ENCODE measurements at regions not wholly inside any gene's neighbourhood (a gene's known extent, or its start where the extent isn't known, plus 50 kb on each side); places are given as distances from the start of the nearest gene placed in this dataset.

DNA sequence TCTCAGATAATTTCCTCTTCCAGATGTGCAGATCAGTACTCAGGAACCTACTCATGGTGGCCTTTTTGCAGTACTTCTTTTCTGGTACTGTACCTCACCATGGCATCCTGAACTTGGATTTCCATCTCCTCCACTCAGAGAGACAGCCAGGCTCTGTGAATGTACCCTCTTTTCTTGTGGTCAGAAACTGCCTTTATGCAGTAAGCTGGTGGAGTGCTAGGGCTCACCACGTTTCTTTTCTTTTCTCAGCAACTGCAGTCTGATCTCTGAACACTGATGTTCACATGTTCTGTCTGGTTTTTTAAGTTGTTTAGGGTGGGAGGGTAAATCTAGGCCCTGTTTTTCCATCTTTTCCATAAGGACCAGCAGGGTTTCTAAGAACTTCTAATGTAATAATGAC lies 99.8 kb upstream of the NRXN3 start:
- no peak for DNase-seq (ENCODE audit: low spot score)
- in situ Hi-C loops (cut with HindIII; ENCODE audit: low sequenced_read_pairs): no loop called here

DNA sequence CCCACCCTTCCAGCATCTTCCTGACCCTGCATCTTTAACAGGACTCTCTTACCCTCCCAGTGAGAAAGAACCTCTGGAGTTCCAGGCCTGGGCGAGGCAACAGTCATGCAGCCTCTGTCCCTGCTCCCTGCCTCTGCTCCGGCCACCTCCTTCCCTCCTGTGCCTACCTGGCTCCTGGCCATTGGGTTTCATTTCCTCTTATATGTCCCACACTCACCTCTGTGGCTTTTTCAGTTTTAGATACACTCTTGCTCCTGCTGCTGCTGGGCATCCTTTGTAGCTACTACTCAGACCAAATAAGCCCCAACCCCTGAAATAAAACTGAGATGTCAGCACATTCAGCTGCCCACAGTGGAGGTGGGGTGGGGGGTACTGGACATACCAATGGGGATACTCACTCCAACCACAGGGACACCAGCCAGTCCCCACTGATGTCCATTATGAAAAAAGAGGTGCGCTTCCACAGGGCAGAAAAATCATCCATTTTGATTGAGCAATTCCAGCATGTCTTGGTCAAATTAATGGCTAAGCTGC lies 99.1 kb upstream of the NRXN3 start:
- DNase-seq (ENCODE audit: low spot score): no peak
- in situ Hi-C loops (cut with HindIII; ENCODE audit: low sequenced_read_pairs): no loop called here

DNA sequence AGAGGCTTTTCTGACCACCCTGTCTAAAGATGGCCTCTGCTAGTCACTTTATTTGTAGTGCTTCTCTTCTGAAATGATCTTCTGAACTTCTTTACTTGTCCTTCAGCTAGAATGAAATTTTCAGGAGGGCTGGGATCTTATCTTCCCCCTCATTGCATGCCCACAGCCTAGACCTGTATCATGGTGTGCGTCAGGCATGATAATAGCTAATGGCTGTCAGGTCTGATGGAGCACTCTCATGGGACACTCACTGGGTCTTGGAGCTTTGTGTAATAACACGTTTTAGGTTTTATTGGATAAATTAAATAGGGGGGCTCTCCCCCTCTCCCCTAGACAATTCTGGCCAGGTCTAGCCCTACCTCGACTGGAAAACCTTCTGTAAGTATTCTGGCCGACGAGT lies 97.1 kb upstream of the NRXN3 start:
- in situ Hi-C loops (cut with HindIII; ENCODE audit: low sequenced_read_pairs): no loop called here
- DNase-seq (ENCODE audit: low spot score): no peak

DNA sequence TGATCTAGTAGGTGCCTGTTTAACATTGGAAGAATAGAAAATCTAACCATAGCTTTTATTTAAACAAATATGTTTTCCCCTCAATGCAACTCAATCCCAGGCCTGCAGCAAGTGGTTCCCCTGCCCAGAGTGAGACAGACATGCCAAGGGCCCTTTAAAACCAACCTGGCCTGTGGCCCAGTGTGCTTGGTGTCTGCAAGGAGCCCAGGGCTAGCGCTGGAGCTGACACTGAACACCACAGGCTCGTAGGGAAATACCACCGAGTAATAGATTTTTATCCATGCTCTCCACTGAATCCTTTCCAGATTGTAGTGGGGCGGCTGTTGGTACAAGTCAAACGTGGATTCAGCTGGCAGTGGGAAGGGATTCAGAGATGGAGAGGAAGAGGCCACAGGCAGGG lies 95.6 kb upstream of the NRXN3 start:
- in situ Hi-C loops (cut with HindIII; ENCODE audit: low sequenced_read_pairs): no loop called here
- DNase-seq (ENCODE audit: low spot score): peak; percentile 1

DNA sequence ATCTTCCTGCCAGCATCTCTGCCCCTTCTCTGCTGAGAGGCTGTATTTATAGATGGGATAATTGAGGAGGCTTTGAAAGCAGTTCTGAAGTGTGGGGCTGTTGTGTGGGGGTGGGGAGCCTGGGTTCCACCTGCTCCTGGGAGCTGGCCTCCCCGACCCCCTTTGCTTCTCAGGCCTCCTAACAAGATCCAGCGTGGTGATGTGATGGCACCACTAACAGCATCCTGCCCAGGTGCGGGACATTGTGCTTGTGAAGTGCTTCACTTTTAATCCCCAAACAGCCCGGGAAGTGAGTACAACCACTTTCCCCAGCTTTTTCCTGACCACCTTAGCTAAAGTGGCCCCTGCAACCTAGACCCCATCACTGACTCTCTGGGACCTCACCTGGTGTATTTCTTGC lies 95.1 kb upstream of the NRXN3 start:
- DNase-seq (ENCODE audit: low spot score): no peak
- in situ Hi-C loops (cut with HindIII; ENCODE audit: low sequenced_read_pairs): no loop called here

DNA sequence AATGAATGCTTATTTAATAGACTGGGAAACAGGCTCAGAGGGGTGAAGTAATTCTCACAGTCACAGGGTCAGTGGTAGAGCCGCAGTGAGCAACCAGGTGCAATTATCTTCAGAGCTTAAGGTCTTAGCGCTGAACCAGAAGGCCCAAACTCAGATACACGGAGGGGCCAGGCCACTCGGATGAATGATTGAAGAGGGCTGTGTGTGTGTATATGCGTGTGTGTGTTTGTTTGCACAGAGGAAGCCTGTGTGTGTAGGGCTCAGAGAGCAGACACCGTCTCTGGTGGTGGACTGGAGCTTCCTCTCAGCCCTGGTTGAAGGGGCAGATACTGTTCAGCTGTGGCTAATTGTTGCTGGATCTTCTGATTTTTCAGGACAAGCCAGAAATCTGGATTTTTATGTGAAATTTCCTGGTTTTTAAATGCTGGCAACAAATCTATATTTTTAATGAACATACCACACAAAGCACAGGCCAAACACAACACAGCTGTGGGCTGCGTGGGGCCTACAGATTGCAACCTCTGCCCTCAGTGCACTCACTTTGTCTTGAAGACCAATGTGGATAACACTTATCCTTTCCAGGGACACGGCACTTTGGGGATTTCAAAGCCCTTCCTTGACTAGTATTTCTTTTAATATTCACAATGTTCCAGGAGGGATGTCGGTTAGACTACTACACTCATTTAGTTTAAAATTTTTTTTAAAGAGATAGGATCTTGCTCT lies 94.5 kb upstream of the NRXN3 start:
- in situ Hi-C loops (cut with HindIII; ENCODE audit: low sequenced_read_pairs): no loop called here
- DNase-seq (ENCODE audit: low spot score): no peak

DNA sequence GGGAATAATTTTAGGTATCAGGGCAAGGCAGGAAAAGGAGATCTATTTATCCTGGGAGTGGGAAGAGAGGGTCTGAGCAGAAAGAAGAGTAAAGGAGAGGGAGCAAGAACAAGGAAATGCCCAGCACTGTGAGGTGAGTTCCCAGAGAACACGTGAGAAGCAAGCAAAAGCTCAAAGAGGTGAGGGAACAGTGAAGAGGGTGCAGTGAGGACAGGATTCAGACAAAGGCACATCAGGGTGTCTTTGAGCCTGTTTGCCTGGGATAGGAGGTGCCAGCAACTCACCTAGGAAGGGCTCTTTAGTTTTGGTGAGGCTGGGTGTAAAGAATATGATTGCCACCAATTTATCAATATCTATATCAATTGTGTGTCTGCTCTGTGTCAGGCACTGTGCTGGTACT lies 88.9 kb upstream of the NRXN3 start:
- no peak for DNase-seq (ENCODE audit: low spot score)
- in situ Hi-C loops (cut with HindIII; ENCODE audit: low sequenced_read_pairs): no loop called here

DNA sequence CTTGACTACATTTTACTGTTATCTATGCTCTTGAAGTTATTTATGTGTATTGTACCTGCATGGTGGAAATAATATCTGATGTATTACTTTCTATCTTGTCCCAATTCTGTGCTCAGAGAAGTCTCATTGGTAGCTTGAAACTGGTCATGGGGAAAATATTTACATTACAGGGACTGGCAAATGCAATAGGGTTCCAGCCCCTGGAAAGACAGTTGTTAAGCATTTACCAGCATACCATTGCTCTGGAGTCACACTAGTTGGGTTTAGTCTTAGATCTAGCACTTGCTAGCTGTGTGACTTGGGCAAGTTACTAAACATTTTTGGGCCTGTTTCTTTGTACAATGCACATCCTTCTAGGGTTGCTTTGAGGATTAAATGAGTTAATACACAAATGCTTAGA lies 86.3 kb upstream of the NRXN3 start:
- no peak for DNase-seq (ENCODE audit: low spot score)
- in situ Hi-C loops (cut with HindIII; ENCODE audit: low sequenced_read_pairs): no loop called here

DNA sequence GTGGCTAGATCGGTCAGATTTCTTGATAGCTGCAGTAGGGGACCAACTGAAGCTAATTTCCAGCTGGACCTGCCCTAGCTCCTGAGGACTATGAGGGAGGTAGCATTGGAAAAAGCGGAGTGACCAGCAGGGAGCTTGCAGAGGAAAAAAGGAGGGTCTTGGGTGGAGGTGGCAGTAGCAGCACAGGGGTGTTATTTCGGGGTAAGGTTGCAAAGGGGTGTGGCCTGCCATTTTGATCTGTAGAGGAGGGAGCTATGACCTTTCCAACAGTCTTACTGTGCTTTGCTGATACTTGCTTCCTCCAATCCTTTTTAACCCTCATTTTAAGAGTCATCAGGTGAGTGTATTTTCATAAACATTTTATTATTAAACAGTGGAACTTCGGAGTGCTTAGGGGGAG lies 83.8 kb upstream of the NRXN3 start:
- in situ Hi-C loops (cut with HindIII; ENCODE audit: low sequenced_read_pairs): no loop called here
- no peak for DNase-seq (ENCODE audit: low spot score)

DNA sequence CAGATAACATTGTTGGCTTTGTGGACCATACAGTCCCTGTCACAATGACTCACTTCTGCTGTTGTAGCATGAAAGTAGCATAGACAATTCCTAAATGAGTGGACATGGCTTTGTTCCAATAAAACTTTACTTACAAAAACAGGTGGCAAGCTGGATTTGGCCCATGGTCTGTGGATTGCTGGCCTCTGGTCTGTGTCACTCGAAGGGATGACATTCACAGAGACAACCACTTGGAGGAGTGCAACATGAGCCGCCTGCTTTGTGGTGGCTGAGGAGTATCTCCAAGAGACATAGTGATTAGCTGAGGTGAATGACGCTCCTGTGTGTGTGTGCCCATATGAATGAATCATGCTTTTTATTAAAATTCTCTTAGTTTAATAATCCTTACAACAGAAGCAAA lies 81.3 kb upstream of the NRXN3 start:
- in situ Hi-C loops (cut with HindIII; ENCODE audit: low sequenced_read_pairs): no loop called here
- DNase-seq (ENCODE audit: low spot score): no peak

DNA sequence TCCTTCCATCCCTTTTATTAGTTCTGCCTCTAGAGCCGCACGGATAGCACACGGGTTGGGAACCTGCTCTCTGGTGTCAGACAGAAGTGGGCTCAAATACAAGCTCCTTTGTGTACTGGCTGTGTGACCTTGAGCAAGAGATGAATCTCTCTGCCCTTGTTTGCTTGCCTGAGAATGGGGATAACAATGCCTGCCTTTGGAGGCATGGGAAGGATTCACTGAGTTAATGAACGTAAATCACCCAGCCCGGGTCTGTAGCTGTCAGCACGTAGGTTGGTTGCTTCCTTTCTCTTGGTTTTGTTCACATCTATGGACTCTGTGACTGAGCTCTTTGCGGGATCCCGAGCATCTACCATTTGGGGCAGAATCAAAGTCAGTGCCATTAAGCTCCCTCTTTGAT lies 79.3 kb upstream of the NRXN3 start:
- peak; percentile 52 for DNase-seq (ENCODE audit: low spot score)
- in situ Hi-C loops (cut with HindIII; ENCODE audit: low sequenced_read_pairs): no loop called here

DNA sequence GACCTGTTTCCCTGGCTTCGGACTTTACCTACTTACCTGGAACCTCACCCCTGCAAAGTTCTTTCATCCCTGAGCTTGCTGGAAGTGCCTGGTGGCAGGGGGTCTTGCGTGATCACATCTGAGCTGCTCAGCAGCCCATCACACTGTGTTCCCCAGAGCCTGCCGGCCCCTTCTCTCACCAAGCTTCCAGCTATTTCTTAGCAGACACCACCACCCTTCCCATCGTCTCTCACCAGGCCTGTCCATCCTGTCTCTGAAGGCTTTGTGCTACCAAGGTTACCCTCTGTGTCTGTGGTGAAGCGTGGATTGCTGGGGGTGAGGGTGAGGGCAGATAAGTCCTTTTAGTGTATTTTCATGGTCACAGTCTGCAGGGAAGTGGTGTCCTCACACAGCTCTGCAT lies 78.8 kb upstream of the NRXN3 start:
- in situ Hi-C loops (cut with HindIII; ENCODE audit: low sequenced_read_pairs): no loop called here
- peak; percentile 2 for DNase-seq (ENCODE audit: low spot score)

DNA sequence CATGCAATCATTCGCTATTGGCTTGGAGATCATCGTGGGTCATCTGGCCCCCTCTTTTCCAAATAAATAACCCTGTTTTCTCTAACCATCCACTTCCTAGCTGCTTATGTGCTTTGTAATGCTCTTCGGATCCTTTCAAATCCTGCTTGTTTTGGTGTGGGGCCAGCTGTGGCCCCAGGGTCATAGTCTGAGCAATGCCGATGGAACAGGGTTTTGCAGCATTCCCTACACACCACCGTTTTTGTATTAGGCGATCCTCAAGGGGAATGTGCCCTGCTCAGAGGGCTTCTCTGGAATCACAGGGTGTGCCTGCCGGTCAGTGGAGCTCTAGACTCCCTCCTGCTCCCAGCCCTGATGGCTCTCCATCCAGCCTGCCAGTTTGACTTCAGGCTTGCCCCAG lies 78.1 kb upstream of the NRXN3 start:
- in situ Hi-C loops (cut with HindIII; ENCODE audit: low sequenced_read_pairs): no loop called here
- DNase-seq (ENCODE audit: low spot score): no peak

DNA sequence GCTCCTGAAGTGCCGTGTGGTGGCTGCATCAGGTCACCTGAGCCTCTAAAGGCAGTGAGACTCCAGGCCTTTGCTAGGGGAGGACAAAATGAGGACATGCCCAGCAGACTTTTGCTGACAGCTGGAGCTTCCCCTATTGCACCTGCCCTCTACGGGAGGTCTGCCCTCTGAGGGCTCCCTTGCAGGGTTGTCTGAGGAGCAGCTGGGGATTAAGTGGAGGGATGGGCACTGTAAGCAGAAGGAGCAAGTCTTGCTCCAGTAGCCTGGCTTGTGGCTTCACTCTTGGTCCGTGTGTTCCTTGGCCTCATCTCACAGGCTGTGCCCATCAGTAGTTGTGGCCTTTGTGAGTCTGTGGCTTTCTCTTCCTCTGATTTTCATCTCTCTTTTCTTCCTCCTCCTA lies 66.9 kb upstream of the NRXN3 start:
- DNase-seq (ENCODE audit: low spot score): no peak
- in situ Hi-C loops (cut with HindIII; ENCODE audit: low sequenced_read_pairs): no loop called here

DNA sequence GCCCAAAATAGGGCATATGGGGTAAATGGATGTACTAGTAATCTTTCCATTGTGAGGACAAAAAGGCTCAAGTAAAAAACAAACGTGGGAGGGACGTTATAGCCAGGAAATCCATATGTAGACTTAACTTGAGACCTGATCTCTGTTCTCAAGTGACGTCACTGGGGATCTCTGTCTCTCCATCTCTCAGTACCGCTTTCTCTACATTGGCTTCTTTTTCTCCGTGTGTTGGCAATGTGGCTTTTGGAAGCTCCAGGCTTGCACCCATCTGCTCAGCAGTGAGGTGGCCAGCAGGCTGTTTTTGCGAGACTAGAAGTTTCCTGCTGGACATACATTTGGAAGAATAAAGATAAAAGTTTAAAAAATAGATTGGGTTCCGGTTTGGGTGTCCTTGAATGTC lies 66.0 kb upstream of the NRXN3 start:
- in situ Hi-C loops (cut with HindIII; ENCODE audit: low sequenced_read_pairs): no loop called here
- no peak for DNase-seq (ENCODE audit: low spot score)

DNA sequence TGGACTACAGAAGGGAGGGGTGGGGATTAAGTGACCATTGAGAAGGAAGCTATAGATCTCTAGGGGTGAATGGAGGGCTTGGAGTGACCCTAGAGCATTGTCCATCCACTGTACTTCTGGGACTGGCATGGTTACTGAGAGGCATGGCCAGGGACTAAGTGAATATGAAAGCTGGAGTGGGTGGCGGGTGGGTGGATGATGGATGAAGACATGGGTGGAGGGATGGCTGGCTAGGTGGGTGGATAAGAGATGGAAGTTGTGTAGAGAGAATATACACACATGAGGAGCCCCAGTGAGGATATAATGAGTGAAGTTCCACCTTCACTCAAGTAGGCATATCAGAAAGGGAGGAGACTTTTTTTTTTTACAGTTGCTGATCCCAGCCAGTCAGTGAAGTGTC lies 65.5 kb upstream of the NRXN3 start:
- in situ Hi-C loops (cut with HindIII; ENCODE audit: low sequenced_read_pairs): no loop called here

DNA sequence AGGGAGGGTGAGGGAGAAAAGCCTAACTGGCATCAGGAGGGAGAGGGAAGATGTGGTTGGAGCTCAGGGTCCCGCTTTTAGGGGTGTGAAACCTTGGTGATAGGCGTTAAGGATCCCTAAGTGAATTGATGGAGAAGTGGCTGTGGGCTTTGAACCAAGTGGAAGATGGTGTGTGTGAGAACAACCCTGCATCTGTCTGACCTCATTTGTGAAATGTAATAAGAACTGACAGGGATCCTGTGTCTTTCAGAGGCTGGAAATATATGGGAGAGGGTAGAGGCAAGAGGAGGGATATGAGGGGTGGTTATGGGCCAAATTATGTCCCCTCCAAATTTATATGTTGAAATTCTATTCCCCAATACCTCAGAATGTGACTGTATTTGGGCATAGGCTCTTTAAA lies 63.8 kb upstream of the NRXN3 start:
- in situ Hi-C loops (cut with HindIII; ENCODE audit: low sequenced_read_pairs): no loop called here

More for the DNA sequence above, 65.5 kb upstream of the NRXN3 start:
- no peak for DNase-seq (ENCODE audit: low spot score)

DNA sequence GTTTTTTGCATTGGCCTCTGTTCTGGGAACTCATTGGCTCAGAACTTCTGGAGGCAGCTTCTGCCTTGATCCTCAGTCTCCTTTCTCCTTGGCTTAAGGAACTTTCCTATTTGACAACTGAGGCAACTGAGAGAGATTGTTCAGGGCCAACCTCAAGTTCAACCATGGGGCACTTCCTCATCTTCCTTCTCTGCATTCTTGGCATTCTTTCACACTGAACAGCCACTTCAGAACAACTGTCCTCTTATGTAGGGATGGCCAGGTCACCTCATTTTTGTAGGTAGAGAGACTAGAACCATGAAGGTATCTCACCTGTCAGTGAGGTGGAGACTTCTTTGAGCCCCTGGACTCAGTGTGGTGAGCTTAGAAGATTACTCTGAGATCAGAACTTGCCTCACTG lies 63.0 kb upstream of the NRXN3 start:
- no peak for DNase-seq (ENCODE audit: low spot score)
- in situ Hi-C loops (cut with HindIII; ENCODE audit: low sequenced_read_pairs): no loop called here

More for the DNA sequence above, 63.8 kb upstream of the NRXN3 start:
- DNase-seq (ENCODE audit: low spot score): no peak

DNA sequence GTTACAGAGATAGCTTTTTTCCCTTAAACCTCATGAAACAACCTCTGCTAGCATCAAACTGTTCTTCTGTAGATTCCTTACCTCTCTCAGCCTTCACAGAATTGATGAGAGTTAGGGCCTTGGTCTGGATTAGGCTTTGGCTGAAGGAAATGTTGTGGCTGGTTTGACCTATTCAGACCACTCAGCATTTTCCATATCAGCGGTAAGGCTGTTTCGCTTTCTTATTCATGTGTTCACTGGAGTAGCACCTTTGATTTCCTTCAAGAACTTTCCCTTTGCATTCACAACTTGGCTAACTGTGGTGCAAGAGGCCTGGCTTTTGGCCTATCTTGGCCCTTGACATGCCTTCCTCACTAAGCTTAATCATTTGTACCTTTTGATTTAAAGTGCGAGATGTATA lies 50.7 kb upstream of the NRXN3 start:
- in situ Hi-C loops (cut with HindIII; ENCODE audit: low sequenced_read_pairs): no loop called here
- no peak for DNase-seq (ENCODE audit: low spot score)
